SH-SY5Y (cell line): ENCODE measurements at regions not wholly inside any gene's neighbourhood (a gene's known extent, or its start where the extent isn't known, plus 50 kb on each side); places are given as distances from the start of the nearest gene placed in this dataset.

Experiments used
- GATA2 ChIP-seq: IDR thresholded peaks from 2 replicates; pipeline ENCODE4 v1.6.1; 2011; ENCODE audit warnings: mild to moderate bottlenecking, low read depth, low read length
- GATA3 ChIP-seq: IDR thresholded peaks from 2 replicates; pipeline ENCODE4 v1.6.1; 2011; ENCODE audit warnings: low read depth, mild to moderate bottlenecking, low read length, moderate library complexity

DNA sequence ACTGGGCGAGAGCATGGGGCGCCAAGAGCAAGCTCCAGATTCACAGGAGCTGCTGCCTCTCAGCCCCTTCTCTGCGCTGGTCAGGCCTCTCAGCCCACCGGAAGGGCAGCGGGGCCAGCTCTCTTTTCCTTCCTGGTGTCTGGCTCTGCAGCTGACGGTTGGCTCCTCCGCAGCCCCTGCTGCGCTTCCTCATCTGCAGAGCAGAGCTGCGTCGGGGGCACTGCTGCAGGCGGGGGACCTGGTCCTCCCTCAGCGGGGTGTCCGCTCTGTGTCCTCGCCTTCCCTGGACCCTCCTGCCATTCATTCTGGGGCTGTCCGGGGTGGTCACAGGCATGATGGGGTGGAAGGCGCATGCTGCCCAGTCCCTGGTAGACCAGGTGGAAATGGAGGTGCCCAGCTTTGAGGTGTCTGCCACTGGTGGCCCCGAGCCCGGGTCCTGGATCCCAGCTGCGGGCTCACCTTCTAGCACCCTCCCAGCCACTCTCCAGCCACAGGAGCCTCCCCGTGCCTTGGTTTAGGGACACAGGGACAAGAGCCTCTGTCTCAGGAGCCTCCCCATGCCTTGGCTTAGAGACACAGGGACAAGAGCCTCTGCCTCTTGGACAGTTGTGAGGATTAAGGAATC, 84.8 kb downstream of the IRF8 start:
- no peak for TF ChIP-seq GATA2
- TF ChIP-seq GATA3: no peak
